OCI-LY1 (cell line): ENCODE measurements at regions not wholly inside any gene's neighbourhood (a gene's known extent, or its start where the extent isn't known, plus 50 kb on each side); places are given as distances from the start of the nearest gene placed in this dataset.

Experiments
- H2AFZ ChIP-seq: fragments of 200-600 bp; sonication (generic), shearing (Covaris generic); 2 replicates; pipeline ENCODE4 v1.6.0; 2014; ENCODE audit warnings: antibody characterized with exemption, mild to moderate bottlenecking, low read length
- H3F3A ChIP-seq: fragments of 200-600 bp; sonication (generic), shearing (Covaris generic); 2 replicates; pipeline ENCODE4 v1.6.0; 2014; ENCODE audit warnings: mild to moderate bottlenecking, antibody characterized with exemption, low read length, moderate library complexity; ENCODE audit not compliant: insufficient read depth
- H3K27ac ChIP-seq: fragments of 200-600 bp; sonication (generic); 2 replicates; pipeline ENCODE4 v1.5.1; 2014; ENCODE audit warnings: low read length, mixed run types, mild to moderate bottlenecking, low read depth; ENCODE audit not compliant: poor library complexity, severe bottlenecking
- H3K27me3 ChIP-seq: fragments of 200-600 bp; sonication (generic); 2 replicates; pipeline ENCODE4 v1.6.0; 2014; ENCODE audit warnings: antibody characterized with exemption, mild to moderate bottlenecking, low read length, moderate library complexity; ENCODE audit not compliant: insufficient read depth
- H3K36me3 ChIP-seq: fragments of 200-600 bp; sonication (generic); 2 replicates; pipeline ENCODE4 v1.6.1; 2014; ENCODE audit warnings: mild to moderate bottlenecking, antibody characterized with exemption, low read length, moderate library complexity, mixed read lengths; ENCODE audit not compliant: insufficient read depth
- H3K4me1 ChIP-seq: fragments of 200-600 bp; sonication (generic); 2 replicates; pipeline ENCODE4 v1.5.1; 2014; ENCODE audit warnings: mild to moderate bottlenecking, low read length, moderate library complexity; ENCODE audit not compliant: insufficient read depth, severe bottlenecking
- H3K4me2 ChIP-seq: fragments of 200-600 bp; sonication (generic), shearing (Covaris generic); 2 replicates; pipeline ENCODE4 v1.6.1; 2014; ENCODE audit warnings: low read length
- H3K4me3 ChIP-seq: fragments of 200-600 bp; sonication (generic); 2 replicates; pipeline ENCODE4 v1.5.1; 2014; ENCODE audit warnings: low read length, low read depth, mild to moderate bottlenecking, mixed read lengths; ENCODE audit not compliant: poor library complexity, severe bottlenecking
- H3K79me2 ChIP-seq: fragments of 200-600 bp; shearing (Covaris generic); 2 replicates; pipeline ENCODE4 v1.6.1; 2016; ENCODE audit warnings: mixed run types, low read length, mixed read lengths; ENCODE audit not compliant: insufficient read depth
- H3K9ac ChIP-seq: fragments of 200-600 bp; sonication (generic), shearing (Covaris generic); 2 replicates; pipeline ENCODE4 v1.6.1; 2014; ENCODE audit warnings: mild to moderate bottlenecking, low read length, mixed read lengths
- H3K9me2 ChIP-seq: fragments of 200-600 bp; sonication (generic), shearing (Covaris generic); 2 replicates; pipeline ENCODE4 v1.6.1; 2014; ENCODE audit warnings: low read depth, mild to moderate bottlenecking, low read length, mixed read lengths
- H3K9me3 ChIP-seq: fragments of 200-600 bp; shearing (Covaris generic); 2 replicates; pipeline ENCODE4 v1.6.1; 2014; ENCODE audit warnings: low read length, mixed read lengths
- H4K20me1 ChIP-seq: fragments of 200-600 bp; sonication (generic), shearing (Covaris generic); 2 replicates; pipeline ENCODE4 v1.6.0; 2016; ENCODE audit warnings: mild to moderate bottlenecking, low read length; ENCODE audit not compliant: insufficient read depth
- EZH2 ChIP-seq: fragments of 200-600 bp; sonication (generic), shearing (Covaris generic); IDR thresholded peaks from 2 replicates; pipeline ENCODE4 v1.8.0; 2017; ENCODE audit warnings: borderline replicate concordance, mixed run types, mild to moderate bottlenecking, antibody characterized with exemption, low read length, moderate library complexity, mixed read lengths
- TF ChIP-seq, protein P1 (sequence below): fragments of 200-600 bp; sonication (generic), shearing (Covaris generic); IDR thresholded peaks from 2 replicates; pipeline ENCODE4 v1.5.1; 2017; ENCODE audit warnings: mild to moderate bottlenecking, antibody characterized with exemption, low read length, moderate library complexity, mixed read lengths

GRCh38 chr9:95722141-95722540 lies 153.3 kb upstream of the ERCC6L2 start:
- H3K27me3 ChIP-seq: no peaks in the 10 kb centered on the region
- no peaks in the 10 kb centered on the region for H3K9me3 ChIP-seq
- no peak overlapping the region for H3K27ac ChIP-seq
- H3K36me3 ChIP-seq: no peaks in the 10 kb centered on the region
- no peak overlapping the region for H3K9ac ChIP-seq
- TF ChIP-seq EZH2: no peak
- TF ChIP-seq, protein P1, sequence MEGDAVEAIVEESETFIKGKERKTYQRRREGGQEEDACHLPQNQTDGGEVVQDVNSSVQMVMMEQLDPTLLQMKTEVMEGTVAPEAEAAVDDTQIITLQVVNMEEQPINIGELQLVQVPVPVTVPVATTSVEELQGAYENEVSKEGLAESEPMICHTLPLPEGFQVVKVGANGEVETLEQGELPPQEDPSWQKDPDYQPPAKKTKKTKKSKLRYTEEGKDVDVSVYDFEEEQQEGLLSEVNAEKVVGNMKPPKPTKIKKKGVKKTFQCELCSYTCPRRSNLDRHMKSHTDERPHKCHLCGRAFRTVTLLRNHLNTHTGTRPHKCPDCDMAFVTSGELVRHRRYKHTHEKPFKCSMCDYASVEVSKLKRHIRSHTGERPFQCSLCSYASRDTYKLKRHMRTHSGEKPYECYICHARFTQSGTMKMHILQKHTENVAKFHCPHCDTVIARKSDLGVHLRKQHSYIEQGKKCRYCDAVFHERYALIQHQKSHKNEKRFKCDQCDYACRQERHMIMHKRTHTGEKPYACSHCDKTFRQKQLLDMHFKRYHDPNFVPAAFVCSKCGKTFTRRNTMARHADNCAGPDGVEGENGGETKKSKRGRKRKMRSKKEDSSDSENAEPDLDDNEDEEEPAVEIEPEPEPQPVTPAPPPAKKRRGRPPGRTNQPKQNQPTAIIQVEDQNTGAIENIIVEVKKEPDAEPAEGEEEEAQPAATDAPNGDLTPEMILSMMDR: no peak
- H3K9me2 ChIP-seq: no peaks in the 10 kb centered on the region
- H3F3A ChIP-seq: no peaks in the 10 kb centered on the region
- H3K79me2 ChIP-seq: no peaks in the 10 kb centered on the region
- peaks cover 10% of the 10 kb centered on the region for H3K4me1 ChIP-seq
- H3K4me3 ChIP-seq: no peak overlapping the region
- no peak overlapping the region for H2AFZ ChIP-seq
- no peak overlapping the region for H3K4me2 ChIP-seq
- no peaks in the 10 kb centered on the region for H4K20me1 ChIP-seq

GRCh38 chr9:95721061-95721531 lies 154.4 kb upstream of the ERCC6L2 start:
- Histone ChIP-seq H3F3A (no peaks in the 10 kb centered on the region), H2AFZ (no peak overlapping the region), H3K79me2 (no peaks in the 10 kb centered on the region), H3K9me3 (no peaks in the 10 kb centered on the region), H3K4me3 (no peak overlapping the region), H4K20me1 (no peaks in the 10 kb centered on the region), H3K27ac (no peak overlapping the region), H3K4me1 (peaks cover 10% of the 10 kb centered on the region), H3K4me2 (no peak overlapping the region), H3K36me3 (no peaks in the 10 kb centered on the region), H3K27me3 (no peaks in the 10 kb centered on the region), H3K9ac (no peak overlapping the region), H3K9me2 (no peaks in the 10 kb centered on the region)
- TF ChIP-seq, protein P1: no peak
- TF ChIP-seq EZH2: no peak

DNA sequence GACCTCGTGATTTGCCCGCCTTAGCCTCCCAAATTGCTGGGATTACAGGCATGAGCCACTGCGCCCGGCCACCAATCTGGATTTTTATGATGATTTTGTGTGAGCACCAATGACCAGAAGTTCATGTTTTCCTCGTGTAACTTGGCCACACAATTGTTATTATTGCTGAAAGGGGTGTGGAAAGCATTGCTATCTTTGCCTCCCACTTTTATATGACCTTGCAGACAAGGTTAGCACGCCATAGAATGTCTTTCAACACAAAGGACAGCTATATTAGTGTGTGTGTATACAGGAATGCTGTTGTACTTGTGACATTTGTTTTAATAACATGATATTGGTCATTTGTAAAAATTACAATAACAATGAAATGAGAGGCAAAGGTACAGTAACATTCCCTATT lies 155.0 kb upstream of the ERCC6L2 start:
- peaks cover 10% of the 10 kb centered on the region for H3K4me1 ChIP-seq
- H3F3A ChIP-seq: no peaks in the 10 kb centered on the region
- H3K4me2 ChIP-seq: no peak overlapping the region
- H4K20me1 ChIP-seq: no peaks in the 10 kb centered on the region
- no peaks in the 10 kb centered on the region for H3K36me3 ChIP-seq
- no peak overlapping the region for H3K9ac ChIP-seq
- no peak overlapping the region for H2AFZ ChIP-seq
- no peaks in the 10 kb centered on the region for H3K9me3 ChIP-seq
- no peaks in the 10 kb centered on the region for H3K9me2 ChIP-seq
- H3K4me3 ChIP-seq: no peak overlapping the region
- H3K79me2 ChIP-seq: no peaks in the 10 kb centered on the region
- no peak overlapping the region for H3K27ac ChIP-seq
- H3K27me3 ChIP-seq: no peaks in the 10 kb centered on the region
- TF ChIP-seq, protein P1: no peak
- no peak for TF ChIP-seq EZH2
